Heart left ventricle (tissue), 16 donors: ENCODE measurements at regions not wholly inside any gene's neighbourhood (a gene's known extent, or its start where the extent isn't known, plus 50 kb on each side); places are given as distances from the start of the nearest gene placed in this dataset.
A peak's percentile ranks its signal among the peaks of the same experiment; 100 is the strongest.

Experiments
- ATAC-seq, 4 donors: fragments of 200-7000 bp; cut with Tn5 transposase; one replicate each; pipeline ENCODE4 v1.9.1; 2020 to 2022; ENCODE audit warnings: moderate library complexity in 4 of 4, mild to moderate bottlenecking in 3 of 4, moderate number of reproducible peaks in 1 of 4
- DNase-seq, 5 donors: peaks; one replicate each; pipeline ENCODE4 v3.0.0-alpha.2; 2020
- H3K27ac ChIP-seq, 12 donors: fragments of 200-600 bp; sonication (generic) in 4 of 12; one replicate each; pipeline versions ENCODE4 v1.5.0 to v1.8.0; 2016 to 2022; ENCODE audit warnings: mild to moderate bottlenecking in 2 of 12
- H3K27me3 ChIP-seq, 9 donors: fragments of 200-600 bp; sonication (generic) in 2 of 9; one replicate each; pipeline versions ENCODE4 v1.5.1 to v1.8.0; 2016 to 2022; ENCODE audit warnings: mild to moderate bottlenecking in 3 of 9
- H3K36me3 ChIP-seq, 9 donors: fragments of 200-600 bp; sonication (generic) in 2 of 9; one replicate each; pipeline versions ENCODE4 v1.5.0 to v1.8.0; 2018 to 2022; ENCODE audit warnings: mild to moderate bottlenecking in 2 of 9
- H3K4me1 ChIP-seq, 12 donors: fragments of 200-600 bp; sonication (generic) in 4 of 12; one replicate each; pipeline versions ENCODE4 v1.5.0 to v1.8.0; 2016 to 2022; ENCODE audit warnings: mild to moderate bottlenecking in 3 of 12
- H3K4me3 ChIP-seq, 12 donors: fragments of 200-600 bp; sonication (generic) in 4 of 12; one replicate each; pipeline versions ENCODE4 v1.5.0 to v1.8.0; 2017 to 2022; ENCODE audit warnings: mild to moderate bottlenecking in 9 of 12, moderate library complexity in 4 of 12
- H3K9me3 ChIP-seq, 12 donors: fragments of 200-600 bp; sonication (generic) in 4 of 12; one replicate each; pipeline versions ENCODE4 v1.5.0 to v1.8.0; 2016 to 2022; ENCODE audit warnings: mild to moderate bottlenecking in 1 of 12
- POLR2A ChIP-seq, 2 donors: fragments of 450-650 bp; IDR thresholded peaks; one replicate each; pipeline ENCODE4 v1.6.1; 2017; ENCODE audit warnings: antibody characterized with exemption in 2 of 2, mild to moderate bottlenecking in 2 of 2, moderate library complexity in 2 of 2
- WGBS, 4 donors: extraction: QIAGEN DNeasy Blood & Tissue Kit in 2 of 4; methylation state at CpG; one replicate each; pipeline versions ENCODE4 v1.1.5 to v1.1.7; 2013 to 2018; 5-methylcytosine and 5-hydroxymethylcytosine counted together
- intact Hi-C, 10 donors: fragments of 100-400 bp; cut with DNase I; formaldehyde crosslinking; loops; one replicate each; pipeline versions ENCODE4 v1.11.1 to v1.14.2; 2022
- TF ChIP-seq, protein P1 (sequence below), 12 donors: fragments of 200-600 bp; sonication (generic) in 4 of 12; IDR thresholded peaks; one replicate each; pipeline versions ENCODE4 v1.5.0 to v1.8.0; 2018 to 2022; ENCODE audit warnings: antibody characterized with exemption in 12 of 12, mild to moderate bottlenecking in 5 of 12
- donor health status: ischemic (EF 13 %, LVEDD 7.1; RV severe dilation, severe dysfunction).
- donor health status: healthy with polysubstance abuse.
- donor health status: DM: no; HTN: yes; CAD: no.
- donor health status: DM: no; HTN: no; CAD: no.
- donor health status: ischemic (EF 25% LVEDD 6.9; RV normal size, moderate dysfunction).
- donor health status: ischemic (EF 25% LVEDD 5.7; RV mildly dilated, moderate dysfunction).
- donor health status: healthy.
- donor health status: DM: yes; HTN: yes; CAD: no.
- donor health status: ischemic (EF 35%, LVEDD 5.7; RV mildly dilated, moderate dysfunction).
- donor health status: nonischemic (EF 11% LVEDD 7.7; RV severe dilation, severe dysfunction).
- donor health status: DM: yes; HTN: yes; CAD: no.
- donor health status: PGD.
- donor health status: ischemic (EF 29% LVEDD 5.4; RV normal size, mild dysfunction).
- donor health status: nonischemic (EF 23%, LVEDD 6.1; RV moderate dilation, normal function).

DNA sequence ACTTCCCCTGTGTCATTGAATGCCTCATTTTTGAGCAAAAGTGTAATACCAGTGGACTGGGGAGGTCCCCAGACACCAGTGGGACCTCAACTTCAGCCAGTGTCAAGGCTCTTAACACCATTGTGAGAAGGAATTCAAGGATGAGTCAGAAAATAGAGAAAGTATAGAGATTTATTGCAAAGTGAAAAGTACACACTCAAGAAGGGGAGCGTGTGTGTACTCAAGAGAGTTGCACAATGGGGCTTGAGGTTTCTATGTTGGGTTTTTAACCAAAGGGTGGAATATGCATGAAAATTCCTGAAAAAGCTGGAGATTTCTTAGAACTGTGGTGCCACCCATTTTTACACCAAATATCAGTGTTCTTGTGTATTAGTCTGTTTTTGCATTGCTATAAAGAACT lies 81.9 kb downstream of the ADCYAP1 start:
- intact Hi-C loops: no loop called here
- DNase-seq: no peak
- Histone ChIP-seq H3K4me3 (no peak overlapping the region), H3K27me3 (no peaks in the 10 kb centered on the region), H3K36me3 (no peaks in the 10 kb centered on the region), H3K27ac (peak overlapping the region in 2 of 12 donors; percentile 5 to 59), H3K9me3 (peaks cover 0 to 3% (median 0%) of the 10 kb centered on the region in 12 donors), H3K4me1 (peaks cover 0 to 23% (median 0%) of the 10 kb centered on the region in 12 donors)
- TF ChIP-seq, protein P1, sequence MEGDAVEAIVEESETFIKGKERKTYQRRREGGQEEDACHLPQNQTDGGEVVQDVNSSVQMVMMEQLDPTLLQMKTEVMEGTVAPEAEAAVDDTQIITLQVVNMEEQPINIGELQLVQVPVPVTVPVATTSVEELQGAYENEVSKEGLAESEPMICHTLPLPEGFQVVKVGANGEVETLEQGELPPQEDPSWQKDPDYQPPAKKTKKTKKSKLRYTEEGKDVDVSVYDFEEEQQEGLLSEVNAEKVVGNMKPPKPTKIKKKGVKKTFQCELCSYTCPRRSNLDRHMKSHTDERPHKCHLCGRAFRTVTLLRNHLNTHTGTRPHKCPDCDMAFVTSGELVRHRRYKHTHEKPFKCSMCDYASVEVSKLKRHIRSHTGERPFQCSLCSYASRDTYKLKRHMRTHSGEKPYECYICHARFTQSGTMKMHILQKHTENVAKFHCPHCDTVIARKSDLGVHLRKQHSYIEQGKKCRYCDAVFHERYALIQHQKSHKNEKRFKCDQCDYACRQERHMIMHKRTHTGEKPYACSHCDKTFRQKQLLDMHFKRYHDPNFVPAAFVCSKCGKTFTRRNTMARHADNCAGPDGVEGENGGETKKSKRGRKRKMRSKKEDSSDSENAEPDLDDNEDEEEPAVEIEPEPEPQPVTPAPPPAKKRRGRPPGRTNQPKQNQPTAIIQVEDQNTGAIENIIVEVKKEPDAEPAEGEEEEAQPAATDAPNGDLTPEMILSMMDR (IDR thresholded peaks at IDR 0.05): no peak
- TF ChIP-seq POLR2A (IDR thresholded peaks at IDR 0.05): no peak
- WGBS, 4 donors: 92 to 94% (median 93%) methylated on average over 1 of the region's 1 CpG
- ATAC-seq: no peak

DNA sequence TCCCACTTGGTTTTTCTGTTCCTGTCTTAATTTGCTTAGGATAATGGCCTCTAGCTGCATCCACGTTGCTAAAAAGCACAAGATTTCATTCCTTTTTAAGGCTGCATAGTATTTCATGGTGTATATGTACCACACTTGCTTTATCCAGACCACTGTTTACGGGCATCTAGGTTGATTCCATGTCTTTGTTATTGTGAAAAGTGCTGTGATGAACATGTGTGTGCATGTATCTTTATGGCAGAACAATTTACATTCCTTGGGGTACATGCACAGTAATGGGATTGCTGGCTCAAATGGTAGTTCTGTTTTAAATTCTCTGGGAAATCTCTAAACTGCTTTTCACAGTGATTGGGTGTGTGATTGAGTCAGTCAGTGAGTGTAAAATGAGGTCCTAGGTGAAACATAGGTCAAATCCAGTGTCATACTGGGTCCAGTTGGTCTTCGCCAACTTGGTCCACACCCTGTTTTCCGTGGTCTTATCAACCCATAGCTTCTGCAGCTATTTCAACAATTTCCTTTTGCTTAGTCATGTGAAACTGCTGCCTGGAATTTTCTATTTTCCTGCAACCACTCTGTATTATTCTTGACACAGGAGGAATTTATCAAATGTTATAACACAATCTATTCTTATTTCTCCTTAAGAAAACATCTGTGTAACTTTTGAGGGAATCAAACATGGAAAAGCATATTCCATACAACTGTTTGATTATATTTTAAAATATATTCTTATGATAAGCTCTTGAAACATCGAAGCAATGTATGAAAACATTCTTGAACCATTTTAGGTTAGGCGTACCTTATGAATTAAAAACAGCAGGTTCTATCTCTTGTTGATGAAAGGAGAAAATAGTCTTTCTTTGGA lies 82.9 kb downstream of the ADCYAP1 start:
- Histone ChIP-seq H3K27ac (peak overlapping the region in 8 of 12 donors; percentile 1 to 59 (median 27)), H3K9me3 (peaks cover 0 to 3% (median 0%) of the 10 kb centered on the region in 12 donors), H3K4me1 (peaks cover 0 to 23% (median 0%) of the 10 kb centered on the region in 12 donors), H3K27me3 (no peaks in the 10 kb centered on the region), H3K36me3 (no peaks in the 10 kb centered on the region), H3K4me3 (no peak overlapping the region)
- 55 to 61% (median 61%) methylated on average over 6 of the region's 6 CpGs for WGBS, 4 donors
- no peak for TF ChIP-seq POLR2A (IDR thresholded peaks at IDR 0.05)
- TF ChIP-seq, protein P1 (IDR thresholded peaks at IDR 0.05): no peak
- peak in 1 of 5 donors; percentile 33 for DNase-seq
- intact Hi-C loops: no loop called here
- peak; percentile 55 to 86 (median 73) for ATAC-seq

DNA sequence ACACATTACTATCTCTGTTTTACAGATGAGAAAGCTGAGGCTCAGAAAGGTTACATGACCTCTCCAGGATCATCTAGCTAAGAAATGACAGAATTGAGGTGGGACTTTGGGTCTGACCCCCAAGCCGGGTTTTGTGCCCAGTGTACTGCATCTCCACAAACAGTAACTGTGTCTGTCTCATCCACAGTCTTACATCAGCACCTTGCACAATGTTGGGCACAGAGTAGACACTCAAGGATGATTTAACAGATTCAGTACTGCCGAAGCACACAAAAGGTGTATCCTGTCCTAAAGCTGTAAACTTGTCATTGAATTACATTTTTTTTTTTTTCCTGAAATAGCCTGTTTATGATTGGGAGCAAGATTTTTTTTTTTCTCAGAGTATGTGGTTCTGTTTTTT lies 84.8 kb downstream of the ADCYAP1 start:
- TF ChIP-seq, protein P1 (IDR thresholded peaks at IDR 0.05): no peak
- no peak for TF ChIP-seq POLR2A (IDR thresholded peaks at IDR 0.05)
- WGBS, 4 donors: 66 to 72% (median 69%) methylated on average over 2 of the region's 2 CpGs
- DNase-seq (no peak), ATAC-seq (no peak)
- H3K4me3 ChIP-seq: no peak overlapping the region
- H3K4me1 ChIP-seq: peaks cover 0 to 23% (median 0%) of the 10 kb centered on the region in 12 donors
- intact Hi-C loops: no loop called here
- no peaks in the 10 kb centered on the region for H3K36me3 ChIP-seq
- H3K27me3 ChIP-seq: no peaks in the 10 kb centered on the region
- H3K27ac ChIP-seq: no peak overlapping the region
- peaks cover 0 to 3% (median 0%) of the 10 kb centered on the region in 12 donors for H3K9me3 ChIP-seq

DNA sequence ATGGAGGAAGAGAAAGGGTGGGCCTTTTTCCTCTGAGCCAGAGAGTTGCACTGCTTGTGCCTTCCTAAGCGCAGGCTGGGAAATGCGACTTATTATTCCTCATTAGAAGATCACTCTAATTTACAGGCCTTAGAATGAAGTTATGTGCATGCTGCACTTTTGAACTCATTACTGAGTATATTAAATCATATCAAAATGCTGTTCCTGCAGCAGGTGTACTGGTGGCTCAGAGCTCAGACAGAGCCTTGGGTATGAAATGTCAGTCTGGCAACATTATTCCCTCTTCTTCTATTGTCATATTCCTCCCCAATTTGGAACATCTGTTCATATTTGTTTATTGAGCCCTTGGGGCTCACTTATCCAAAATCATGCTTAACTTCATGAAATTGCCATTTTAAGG lies 85.5 kb downstream of the ADCYAP1 start:
- TF ChIP-seq, protein P1 (IDR thresholded peaks at IDR 0.05): no peak
- no peak for TF ChIP-seq POLR2A (IDR thresholded peaks at IDR 0.05)
- ATAC-seq (no peak), DNase-seq (no peak)
- 51 to 90% (median 62%) methylated on average over 2 of the region's 2 CpGs for WGBS, 4 donors
- intact Hi-C loops: no loop called here
- Histone ChIP-seq H3K36me3 (no peaks in the 10 kb centered on the region), H3K4me3 (no peak overlapping the region), H3K9me3 (peaks cover 0 to 3% (median 0%) of the 10 kb centered on the region in 12 donors), H3K4me1 (peaks cover 0 to 19% (median 0%) of the 10 kb centered on the region in 12 donors), H3K27me3 (no peaks in the 10 kb centered on the region), H3K27ac (peak overlapping the region in 1 of 12 donors; percentile 12)
